Loucy (cell line): ENCODE measurements at regions not wholly inside any gene's neighbourhood (a gene's known extent, or its start where the extent isn't known, plus 50 kb on each side); places are given as distances from the start of the nearest gene placed in this dataset.

ENCODE experiments used
- EZH2phosphoT487 ChIP-seq: fragments of 200-600 bp; IDR thresholded peaks from 2 replicates; pipeline ENCODE4 v1.6.1; 2018; ENCODE audit warnings: antibody characterized with exemption, mild to moderate bottlenecking, moderate library complexity, borderline replicate concordance
- TF ChIP-seq, protein P1 (sequence below): fragments of 200-600 bp; sonication (generic); conservative IDR thresholded peaks from 2 replicates; pipeline ENCODE4 v1.5.1; 2014; ENCODE audit warnings: mild to moderate bottlenecking, antibody characterized with exemption, low read length

DNA sequence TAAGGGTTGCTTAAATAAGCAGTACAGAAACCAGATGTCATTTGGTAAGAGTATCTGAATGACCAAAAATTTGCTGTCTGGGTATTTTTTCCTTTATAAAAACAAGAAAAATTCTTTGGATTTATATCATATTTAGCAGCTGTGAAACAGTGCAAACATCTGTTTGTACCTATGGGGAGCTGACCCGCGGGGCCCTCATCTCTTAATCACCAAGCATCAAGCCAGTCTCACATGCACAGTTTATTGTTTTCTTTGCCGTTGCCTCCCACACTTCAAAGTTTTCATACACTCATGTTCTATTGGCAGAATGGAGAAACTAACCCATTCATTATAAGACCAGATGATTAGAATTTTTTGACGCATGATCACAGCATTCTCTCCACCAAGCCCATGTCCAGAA is 142.2 kb downstream of the BMP4 start:
- TF ChIP-seq, protein P1, sequence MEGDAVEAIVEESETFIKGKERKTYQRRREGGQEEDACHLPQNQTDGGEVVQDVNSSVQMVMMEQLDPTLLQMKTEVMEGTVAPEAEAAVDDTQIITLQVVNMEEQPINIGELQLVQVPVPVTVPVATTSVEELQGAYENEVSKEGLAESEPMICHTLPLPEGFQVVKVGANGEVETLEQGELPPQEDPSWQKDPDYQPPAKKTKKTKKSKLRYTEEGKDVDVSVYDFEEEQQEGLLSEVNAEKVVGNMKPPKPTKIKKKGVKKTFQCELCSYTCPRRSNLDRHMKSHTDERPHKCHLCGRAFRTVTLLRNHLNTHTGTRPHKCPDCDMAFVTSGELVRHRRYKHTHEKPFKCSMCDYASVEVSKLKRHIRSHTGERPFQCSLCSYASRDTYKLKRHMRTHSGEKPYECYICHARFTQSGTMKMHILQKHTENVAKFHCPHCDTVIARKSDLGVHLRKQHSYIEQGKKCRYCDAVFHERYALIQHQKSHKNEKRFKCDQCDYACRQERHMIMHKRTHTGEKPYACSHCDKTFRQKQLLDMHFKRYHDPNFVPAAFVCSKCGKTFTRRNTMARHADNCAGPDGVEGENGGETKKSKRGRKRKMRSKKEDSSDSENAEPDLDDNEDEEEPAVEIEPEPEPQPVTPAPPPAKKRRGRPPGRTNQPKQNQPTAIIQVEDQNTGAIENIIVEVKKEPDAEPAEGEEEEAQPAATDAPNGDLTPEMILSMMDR = no peak
- no peak for TF ChIP-seq EZH2phosphoT487
